NCI-H345 (cell line): ENCODE measurements at regions not wholly inside any gene's neighbourhood (a gene's known extent, or its start where the extent isn't known, plus 50 kb on each side); places are given as distances from the start of the nearest gene placed in this dataset.
A peak's percentile ranks its signal among the peaks of the same experiment; 100 is the strongest.
"Not testable (repeated sequence)": the region's sequence is repeated elsewhere in the genome, so short reads cannot be mapped to it uniquely, and the experiment has no call there.

Experiments
- DNase-seq: peaks from one replicate; lab custom pipeline; 2025; lab: John Stamatoyannopoulos, UW

DNA sequence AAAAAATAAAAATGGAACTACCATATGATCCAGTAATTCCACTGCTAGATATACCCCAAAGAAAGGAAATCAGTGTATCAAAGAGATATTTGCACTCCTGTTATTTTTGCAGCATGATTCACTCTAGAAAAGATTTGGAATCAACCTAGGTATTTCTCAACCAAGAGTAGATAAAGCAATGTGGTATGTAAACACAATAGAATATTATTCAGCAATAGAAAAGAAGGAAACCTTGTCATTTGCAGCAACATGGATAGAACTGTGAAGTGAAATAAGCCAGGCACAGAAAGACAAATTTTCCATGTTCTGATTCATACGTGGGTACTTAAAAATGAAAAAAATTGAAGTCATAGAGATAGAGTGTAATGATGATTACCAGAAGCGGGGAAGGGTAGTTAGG is 362.3 kb upstream of the EPHA5 start:
- DNase-seq: no peak

DNA sequence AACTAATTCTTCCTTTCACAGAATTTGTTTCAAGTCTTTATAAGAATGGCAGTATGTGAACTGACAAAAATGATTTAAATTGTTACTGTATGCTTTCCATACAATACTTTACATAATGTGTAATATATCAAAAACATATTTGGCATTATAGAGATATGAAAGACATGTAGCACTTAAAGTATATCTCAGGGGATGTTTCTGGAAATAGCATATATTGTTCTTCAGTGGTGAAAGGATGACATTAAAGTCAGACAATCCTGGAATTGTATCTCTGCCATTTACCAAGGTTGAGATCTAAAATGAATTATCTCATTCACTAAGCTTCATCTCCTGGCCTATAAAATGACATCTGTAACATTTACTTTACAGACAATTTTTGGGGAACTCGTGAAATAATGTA is 358.4 kb upstream of the EPHA5 start:
- no peak for DNase-seq

DNA sequence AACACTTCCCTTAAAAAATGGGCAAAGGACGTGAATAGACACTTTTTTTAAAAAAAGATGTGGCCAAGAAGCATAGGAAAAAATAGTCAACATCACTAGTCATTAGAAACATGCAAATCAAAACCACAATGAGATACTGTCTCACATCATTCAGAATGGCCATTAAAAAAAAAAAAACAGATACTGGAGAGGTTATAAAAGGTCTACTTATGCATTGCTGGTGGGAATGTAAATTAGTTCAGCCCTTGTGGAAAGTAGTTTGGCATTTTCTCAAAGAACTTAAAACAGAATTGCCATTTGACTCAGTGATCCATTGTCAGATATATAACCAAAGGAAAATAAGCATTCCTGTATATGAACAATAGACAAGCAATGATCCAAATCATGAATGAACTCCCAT is 352.8 kb upstream of the EPHA5 start:
- DNase-seq: no peak

DNA sequence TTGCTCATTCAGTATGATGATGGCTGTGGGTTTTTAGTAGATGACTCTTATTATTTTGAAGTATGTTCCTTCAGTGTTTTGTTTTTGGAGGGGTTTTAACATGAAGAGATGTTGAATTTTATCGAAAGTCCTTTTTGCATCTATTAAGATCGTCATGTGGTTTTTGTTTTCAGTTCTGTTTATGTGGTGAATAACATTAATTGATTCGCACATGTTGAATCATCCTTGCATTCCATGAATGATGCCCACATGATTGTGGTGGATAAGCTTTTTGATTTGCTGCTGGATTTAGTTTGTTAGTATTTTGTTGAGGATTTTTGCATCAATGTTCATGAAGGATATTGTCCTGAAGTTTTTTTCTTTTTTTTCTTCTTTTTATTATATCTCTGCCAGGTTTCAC is 347.4 kb upstream of the EPHA5 start:
- DNase-seq: no peak

DNA sequence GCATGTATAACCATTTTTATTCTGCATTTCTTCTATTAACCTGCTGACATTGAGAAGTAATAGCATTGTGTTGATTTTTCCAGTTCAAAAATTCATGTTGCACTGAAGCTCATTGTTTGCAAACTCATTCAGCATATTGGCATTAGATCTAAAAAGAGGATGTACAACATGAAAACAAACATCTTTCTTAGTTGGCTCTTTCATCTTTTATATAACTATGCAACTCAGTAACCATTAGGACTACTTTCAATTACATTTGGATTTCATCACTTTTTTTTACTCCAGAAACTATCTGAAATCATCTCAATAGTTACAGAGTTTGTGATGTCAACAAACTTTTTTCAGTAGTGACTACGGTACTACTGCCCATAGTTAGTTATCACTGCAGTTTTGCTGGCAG is 346.0 kb upstream of the EPHA5 start:
- no peak for DNase-seq

DNA sequence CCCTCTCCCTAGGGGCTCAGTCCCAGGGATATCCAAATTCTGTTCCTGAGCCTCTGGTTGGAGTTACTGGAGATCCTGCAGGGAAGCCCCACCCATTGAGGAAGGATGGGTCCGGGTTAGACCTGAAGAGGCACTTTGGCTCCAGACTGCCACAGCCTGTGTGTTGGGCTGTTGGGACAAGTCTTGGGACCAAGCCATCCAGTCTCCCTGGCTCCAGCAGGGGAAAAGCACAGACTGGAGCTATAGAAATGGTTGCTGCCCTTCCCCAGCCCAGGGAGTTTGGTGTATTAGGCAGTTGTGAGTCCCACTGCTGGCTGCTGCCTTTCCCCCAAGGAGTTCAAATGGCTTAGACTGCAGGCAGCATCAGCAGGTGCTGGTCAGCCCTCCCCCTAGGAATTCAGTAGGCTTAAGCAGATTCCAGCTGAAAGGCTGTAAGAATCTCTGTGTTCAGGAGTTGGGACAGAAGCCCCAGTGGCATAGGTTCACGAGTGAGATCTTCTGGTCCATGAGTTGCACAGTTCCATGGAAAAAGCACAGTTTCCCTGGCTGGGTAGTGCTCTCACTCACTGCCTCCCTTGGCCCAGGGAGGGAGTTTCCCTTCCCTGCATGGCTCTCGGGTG is 344.0 kb upstream of the EPHA5 start:
- DNase-seq: no peak

DNA sequence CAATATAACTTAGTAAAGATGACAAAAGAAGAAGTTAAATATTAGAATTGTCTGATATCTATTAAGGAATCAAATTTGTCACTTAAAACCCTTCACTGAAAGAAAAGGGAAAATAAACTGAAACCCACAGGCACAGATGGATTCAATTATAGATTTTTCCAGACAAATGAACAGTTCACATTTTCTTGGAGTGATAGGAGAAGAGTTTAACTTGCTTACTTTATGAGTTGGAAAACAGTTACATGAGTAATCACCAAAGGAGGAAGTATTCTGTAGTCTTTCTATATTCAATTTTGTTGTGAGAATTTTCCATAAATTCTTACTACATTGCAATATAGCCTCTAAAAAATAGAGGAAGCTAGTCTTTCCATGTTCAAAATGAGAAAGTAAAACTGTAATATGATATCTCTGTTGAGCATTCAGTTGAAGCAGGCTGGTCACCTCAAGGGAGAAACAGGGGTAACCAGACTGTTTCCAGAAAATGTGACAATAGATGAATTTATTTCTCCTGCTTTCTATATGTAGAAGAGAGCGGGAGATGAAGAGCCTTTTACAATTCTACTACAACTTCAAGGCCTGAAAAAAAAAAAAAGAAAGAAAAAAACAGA is 330.3 kb upstream of the EPHA5 start:
- no peak for DNase-seq

DNA sequence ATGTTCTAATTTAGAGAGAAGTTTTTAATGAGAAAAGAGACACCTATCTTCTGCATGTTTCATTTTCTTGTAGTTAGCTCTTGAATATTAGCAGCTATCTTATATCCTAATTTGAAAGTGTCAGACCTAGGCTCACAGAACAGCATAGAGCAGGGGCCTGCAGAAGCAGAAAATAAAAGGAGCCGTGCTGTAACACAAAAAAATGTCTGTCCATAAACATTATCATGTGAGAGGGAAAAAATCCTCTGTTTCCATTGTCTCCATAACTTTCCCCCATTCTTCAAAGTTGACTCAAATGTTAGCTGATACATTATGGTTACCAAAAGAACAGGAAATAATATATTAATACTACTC is 329.2 kb upstream of the EPHA5 start:
- DNase-seq: no peak

DNA sequence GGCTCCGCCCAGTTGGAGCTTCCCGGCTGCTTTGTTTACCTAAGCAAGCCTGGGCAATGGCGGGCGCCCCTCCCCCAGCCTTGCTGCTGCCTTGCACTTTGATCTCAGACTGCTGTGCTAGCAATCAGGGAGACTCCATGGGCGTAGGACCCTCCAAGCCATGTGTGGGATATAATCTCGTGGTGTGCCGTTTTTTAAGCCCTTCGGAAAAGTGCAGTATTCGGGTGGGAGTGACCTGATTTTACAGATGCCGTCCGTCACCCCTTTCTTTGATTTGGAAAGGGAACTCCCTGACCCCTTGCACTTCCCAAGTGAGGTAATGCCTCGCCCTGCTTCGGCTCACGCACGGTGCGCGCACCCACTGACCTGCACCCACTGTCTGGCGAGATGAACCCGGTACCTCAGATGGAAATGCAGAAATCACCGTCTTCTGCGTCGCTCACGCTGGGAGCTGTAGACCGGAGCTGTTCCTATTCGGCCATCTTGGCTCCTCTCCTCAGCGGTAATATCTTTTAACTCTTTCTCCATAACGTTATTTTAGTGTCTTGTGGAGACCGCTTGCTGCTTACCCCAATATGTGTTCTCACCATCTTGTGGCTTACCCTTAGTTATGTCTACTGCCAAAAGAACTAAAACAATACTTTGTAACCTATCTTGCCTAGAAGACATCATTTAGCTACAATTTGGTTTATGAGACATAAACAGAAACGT is 328.7 kb upstream of the EPHA5 start:
- not testable (repeated sequence) for DNase-seq

DNA sequence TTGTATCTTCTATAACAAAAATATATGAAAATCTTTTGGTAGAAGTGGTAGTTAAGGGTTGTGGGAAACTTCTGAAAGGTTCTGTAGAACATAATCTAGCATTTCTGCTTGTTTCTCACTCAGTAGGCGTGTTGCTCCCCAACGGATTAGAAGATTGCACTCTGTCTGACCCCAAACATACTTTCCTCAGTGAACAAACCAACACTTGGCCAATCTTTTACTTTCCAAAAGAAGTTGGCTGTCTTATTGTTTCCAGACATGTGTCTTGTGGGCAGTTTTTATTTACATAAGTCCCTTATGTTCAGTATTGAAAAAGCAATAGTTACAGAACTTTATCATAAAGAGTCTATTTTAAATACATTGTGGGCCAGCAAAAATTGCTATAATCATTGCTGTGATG is 312.8 kb upstream of the EPHA5 start:
- DNase-seq: no peak

DNA sequence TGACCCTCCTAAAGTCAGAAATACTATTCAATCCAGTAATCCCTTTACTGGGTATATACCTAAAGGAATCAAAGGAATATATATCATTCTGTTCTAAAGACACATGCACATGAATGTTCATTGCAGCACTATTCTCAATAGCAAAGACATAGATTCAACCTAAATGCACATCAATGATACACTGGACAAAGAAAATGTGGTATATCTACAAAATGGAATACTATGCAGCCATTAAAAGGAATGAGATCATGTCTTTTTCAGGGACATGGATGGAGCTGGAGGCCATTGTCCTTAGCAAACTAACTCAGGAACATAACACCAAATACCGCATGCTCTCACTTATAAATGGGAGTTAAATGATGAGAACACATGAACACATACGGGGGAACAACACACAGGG is 306.0 kb upstream of the EPHA5 start:
- DNase-seq: no peak

DNA sequence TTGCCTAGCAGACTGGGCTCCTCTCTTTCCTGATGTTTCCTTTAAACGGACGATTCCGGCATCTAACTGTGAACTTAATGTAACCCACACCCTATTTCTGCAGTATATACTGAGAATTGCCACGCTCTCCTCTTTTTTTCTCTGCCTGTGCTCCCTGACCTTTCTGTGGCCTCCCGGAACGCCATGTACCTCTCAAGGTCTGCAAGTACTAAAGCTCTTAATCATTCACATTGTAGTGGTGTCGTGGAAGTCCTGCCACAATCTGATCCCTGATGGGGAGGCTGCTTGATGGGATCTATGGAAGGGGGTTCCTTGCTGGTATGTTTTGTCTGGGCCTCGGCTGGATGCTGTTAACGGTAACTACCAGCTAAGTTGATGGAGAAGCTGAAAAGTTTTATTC is 302.9 kb upstream of the EPHA5 start:
- DNase-seq: no peak

DNA sequence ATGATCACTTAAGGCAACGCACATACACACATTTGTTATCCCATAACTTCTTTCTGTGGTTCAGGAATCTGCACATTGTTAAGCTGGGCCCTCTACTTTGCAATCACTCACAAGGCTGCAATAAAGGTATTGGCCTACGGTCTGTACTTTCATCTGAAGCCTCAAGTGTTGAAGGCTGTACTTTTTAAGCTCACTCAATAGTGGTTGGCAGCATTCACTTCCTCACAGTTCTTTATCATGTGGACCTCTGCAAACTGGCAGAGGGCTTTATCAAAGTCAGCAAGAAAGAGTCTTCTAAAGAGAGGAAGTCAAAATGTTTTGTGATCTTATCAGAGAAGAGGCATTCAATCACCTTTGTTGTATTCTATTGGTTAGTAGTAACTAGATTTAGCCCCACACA is 301.4 kb upstream of the EPHA5 start:
- no peak for DNase-seq

DNA sequence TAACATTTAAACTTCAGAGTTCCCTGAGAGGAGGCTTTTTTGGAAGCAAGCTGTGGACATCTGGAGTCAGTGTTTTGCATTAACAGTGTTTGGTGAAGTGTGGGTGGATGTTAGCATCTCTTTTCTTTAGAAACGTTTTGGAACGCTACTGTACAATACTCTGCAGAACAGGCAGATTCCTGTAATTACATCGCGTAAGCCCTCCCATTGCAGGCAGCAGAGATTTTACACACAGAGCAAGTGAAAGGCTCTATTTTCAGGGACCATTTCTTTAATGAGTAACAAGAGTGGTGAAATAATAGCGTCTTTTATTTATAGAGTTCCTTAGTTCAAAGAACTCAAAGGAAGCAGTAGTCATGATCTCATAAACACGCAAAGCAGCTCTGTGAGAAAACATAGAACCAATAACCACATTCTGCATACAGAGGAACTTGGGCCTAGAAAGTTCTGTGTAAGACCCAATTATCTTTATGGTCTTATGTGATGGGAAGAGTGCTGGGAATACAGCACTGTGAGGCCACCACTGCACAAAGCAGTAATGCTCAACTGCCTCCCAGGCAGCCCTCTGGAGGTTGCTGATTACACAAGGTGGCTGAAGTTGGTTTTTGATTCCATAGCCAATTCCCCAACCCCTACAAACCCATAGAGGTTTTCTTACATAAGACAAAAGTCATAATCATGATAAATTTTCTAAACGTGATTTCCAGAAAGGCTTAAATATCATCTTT is 298.7 kb upstream of the EPHA5 start:
- no peak for DNase-seq

DNA sequence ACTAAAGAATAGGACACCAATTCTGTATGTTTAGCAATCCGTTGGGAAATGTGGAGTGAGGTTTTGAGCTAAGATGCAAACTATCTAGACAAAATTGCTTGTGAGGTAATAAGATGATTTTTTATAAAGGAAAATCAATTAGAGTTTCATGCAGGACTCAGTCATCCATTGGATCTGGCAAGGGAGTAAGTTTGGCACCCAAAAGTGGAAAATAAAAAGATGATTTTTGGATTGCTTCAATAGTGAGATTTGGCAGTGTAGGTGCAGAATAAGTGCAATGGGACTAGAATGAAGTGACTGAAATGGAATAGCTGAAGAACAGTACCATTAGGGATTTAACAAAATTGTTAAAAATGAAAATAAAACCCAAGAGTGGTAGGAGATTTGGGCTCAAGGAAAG is 290.5 kb upstream of the EPHA5 start:
- no peak for DNase-seq

DNA sequence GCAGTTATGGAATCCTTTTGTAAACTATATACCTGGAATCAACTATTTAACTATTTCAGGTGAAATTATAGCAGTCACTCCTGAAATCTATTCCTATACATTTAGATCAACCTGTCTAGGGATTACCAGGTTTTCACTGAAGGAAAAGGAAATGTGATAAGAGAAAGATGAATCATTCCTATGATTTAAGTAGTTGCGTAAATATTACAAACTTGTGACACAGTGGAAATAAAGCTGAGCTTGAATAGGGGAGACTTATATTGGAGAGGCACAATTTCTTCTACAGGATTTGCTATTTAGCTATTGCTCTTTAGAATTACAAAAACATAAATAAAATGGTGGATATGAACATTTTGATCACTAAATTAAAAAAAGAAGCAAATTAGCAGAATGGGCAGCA is 284.1 kb upstream of the EPHA5 start:
- no peak for DNase-seq

DNA sequence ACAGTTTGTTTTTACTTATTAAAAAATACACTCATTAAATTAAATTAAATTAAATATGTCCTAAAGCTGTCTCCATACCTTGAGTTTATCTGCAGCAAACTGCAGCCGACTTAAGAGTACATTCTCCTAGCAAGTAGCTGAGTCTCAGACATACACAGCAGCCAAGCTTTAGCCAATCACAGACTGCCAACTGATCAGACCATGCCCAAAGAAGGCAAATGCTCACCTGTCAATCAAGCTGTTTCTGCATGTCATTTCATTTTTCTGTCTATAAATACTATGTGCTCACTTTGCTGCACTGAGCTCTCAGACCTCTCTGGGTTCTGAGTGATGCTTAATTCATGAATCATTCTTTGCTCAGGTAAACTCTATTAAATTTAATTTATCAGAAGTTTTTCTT is 280.9 kb upstream of the EPHA5 start:
- no peak for DNase-seq

DNA sequence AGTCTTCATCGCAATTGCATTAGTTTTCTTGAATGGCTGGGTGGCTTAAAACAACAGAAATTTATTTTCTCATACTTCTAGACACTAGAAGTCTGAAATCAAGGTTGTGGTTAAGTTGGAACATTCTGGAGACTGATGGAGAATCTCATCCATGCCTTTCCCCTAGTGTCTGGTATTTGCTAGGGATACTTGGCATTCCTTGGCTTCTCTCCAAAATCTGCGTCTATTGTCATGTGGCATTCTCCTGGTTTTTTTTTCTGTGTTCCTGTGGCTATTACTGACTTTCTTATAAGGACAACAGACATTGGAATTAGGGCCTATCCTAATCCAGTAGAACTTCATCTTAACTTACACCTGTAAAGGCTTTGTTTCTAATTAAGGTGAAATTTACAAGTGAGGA is 272.8 kb upstream of the EPHA5 start:
- DNase-seq: peak; percentile 2

DNA sequence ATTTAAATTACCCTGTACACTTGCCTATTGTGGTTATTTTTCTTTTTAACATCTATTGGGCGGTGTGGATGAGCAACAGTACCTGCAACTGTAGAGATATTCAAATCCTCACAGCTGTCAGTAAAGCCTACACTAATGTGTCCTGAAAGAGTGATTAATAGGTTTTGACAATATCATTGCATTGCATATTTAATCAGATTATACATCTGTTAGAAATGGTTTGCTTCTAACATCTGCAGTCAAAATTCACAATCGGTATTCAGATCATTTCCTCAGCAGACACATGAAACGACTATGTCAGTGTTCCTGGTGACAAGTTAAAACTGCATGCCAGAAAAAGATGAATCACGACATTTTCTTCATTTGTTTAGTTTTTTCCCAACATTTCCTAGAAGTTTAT is 254.6 kb upstream of the EPHA5 start:
- no peak for DNase-seq

DNA sequence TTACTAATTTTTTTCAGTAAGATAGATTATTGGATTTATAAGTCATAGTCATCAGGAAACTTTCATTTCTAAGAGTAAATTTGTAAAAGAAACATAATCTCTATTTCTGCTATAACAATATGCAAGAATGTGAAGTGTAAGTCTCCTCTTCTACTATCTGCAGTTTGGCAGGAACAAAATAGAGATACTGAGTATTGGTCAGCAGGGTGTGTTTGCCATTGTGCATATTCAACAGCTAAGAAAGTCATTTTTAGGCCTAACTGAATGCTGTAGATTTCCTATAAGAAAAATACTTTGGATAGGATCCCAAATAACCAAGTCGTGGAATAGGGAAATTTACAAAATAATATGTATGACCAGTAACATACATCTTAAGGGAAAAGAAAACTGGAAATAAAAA is 253.3 kb upstream of the EPHA5 start:
- no peak for DNase-seq

DNA sequence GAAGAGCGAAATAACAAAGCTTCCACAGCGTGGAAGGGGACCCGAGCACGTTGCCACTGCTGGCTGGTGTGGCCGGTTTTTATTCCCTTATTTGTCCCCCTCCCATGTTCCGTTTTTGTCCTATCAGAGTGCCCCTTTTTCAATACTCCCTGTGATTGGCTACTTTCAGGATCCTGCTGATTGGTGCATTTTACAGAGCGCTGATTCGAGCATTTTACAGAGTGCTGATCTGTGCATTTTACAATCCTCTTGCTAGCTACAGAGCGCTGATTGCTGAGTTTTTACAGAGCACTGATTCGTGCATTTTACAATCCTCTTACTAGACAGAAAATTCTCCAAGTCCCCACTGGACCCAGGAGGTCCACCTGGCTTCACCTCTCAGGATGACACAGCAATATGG is 250.9 kb upstream of the EPHA5 start:
- DNase-seq: no peak

DNA sequence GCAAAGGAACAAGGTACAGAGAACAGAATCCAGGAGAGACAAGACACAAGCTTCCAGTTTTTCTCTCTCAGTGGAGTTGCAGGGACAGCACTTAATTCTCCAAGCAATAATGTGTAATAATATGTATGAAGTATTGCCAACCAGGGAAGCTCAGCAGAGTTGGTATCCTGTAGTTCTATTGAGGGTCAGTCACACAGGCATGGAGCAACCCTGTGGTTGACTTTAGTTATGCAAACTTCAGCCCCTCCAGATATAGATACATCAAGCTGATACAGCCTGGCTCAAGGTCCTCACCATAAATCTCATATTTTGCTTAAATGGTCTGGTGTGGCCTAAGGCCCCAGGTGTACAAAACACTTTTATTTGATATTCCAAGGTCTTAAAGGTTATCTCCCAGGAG is 248.6 kb upstream of the EPHA5 start:
- DNase-seq: no peak

DNA sequence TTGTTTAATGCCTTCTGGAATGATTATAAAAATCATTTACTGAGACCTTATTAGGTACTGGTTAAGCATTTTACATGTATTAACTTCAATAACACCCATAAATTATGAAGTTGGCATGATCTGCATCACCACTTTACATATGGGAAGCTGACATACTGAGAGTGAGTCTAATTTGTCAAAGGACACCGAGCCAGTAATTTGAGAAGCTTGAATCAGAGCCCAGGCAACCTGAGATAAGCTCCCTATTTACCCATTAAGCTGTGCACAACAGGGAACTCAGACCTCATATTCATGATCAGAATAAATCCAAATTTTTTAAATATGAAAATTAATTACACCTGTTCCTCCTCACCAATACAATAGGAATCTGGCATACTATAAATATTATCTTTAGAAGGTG is 247.9 kb upstream of the EPHA5 start:
- DNase-seq: peak; percentile 29
